AML-193 (cell line): ENCODE measurements at regions not wholly inside any gene's neighbourhood (a gene's known extent, or its start where the extent isn't known, plus 50 kb on each side); places are given as distances from the start of the nearest gene placed in this dataset.
"Not testable (repeated sequence)": the region's sequence is repeated elsewhere in the genome, so short reads cannot be mapped to it uniquely, and the experiment has no call there.

Source experiments
- DNase-seq, 2 experiments: peaks; one replicate each; lab custom pipeline; 2025; lab: John Stamatoyannopoulos, UW

DNA sequence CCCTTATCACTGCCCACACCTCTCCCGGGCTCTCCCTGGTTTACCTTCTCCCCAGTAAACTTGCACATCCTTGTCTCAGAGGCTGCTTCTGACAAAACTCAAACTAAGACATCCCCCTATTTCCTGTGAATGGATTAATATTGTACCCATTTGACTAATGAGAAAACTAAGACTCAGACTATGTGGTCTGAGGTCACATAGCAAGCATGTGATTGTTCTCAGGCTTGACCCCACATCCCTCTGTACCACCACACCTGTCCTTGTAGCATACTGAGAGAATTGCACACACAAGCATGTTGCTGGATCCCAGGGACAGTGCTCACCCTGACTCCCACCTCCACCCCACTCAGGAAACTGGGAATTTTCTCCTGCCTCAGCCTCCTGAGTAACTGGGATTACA lies 90.7 kb upstream of the HES1 start:
- no peak for DNase-seq

DNA sequence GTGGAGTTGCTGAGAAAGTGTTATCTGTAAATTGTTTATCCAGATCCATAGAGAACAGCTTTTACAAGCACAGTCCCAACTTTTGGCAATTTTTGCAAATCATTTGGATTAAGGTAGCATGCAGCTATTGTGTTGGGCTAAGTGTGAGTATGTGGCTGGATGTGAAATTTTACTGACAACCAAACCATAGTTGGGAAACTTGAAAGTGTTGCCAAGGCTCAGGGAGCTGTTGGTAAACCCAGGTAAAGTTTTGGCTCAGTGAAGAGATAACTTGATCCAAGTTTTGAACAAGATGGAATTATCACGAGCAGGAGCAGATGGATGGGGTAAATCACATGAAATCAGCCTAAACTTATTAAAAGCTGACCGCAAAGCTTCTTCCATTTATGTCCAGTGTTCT lies 90.0 kb upstream of the HES1 start:
- no peak for DNase-seq

DNA sequence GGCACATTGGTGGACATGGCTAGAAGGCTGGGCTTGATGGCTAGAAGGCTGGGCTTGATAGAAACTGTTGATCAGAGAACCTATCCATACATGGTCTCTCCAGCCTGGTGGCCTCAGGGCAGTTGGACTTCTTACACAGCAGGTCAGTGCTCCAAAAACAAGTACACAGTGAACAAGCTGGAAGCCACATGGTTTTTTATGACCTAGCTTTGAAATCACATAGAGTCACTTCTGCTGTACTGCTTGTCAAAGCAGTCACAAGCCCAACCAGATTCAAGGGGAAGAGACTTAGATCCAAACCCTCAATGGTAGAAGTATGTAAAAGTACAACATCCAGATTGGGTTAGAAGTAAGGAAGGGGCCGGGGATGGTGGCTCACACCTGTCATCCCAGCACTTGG lies 89.4 kb upstream of the HES1 start:
- no peak for DNase-seq

DNA sequence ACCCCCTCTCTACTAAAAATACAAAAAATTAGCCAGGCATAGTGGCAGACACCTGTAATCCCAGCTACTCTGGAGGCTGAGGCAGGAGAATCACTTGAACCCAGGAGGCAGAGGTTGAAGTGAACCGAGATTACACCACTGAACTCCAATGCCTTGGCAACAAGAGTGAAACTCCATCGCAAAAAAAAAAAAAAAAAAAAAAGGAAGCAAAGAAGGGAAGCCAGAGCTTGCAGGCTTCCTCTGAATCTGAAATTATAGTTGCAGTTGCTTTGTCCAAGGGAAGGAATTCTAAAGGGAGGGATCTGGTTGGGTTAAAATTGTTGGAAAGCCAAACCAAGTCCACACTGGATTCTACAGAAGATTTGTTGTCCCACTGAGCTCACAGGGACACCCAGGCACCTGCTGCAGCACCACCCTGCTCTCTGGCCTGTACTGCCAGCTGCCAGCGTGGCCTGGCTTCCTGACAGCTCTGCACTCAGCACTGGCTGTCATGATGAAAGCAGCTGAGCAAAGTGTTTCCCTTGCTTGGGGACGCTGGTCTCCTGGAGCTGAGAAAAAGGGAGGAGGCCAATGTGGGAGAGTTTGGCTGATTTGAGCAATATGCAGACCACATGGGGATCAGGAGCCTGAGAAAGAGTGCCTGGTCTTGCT lies 88.8 kb upstream of the HES1 start:
- DNase-seq, result peak; percentile 33 to 76

DNA sequence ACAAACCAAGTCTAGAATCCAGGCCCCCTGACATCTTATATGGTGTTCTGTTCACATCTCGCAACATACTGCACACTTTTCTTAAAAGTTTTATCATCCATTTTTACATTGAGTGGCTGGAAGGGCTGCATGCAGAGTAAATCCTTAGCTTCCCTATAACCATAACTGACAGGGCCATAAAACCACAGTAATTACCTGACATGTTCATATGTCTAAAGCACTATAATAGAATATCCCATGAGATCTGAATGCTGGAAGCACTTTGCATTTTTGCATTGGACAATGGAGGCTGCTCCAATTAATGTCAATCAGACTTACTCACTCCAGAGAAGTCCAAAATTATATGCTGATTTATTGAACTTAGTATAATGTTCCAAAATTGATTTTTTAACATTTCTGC lies 86.6 kb upstream of the HES1 start:
- no peak for DNase-seq

DNA sequence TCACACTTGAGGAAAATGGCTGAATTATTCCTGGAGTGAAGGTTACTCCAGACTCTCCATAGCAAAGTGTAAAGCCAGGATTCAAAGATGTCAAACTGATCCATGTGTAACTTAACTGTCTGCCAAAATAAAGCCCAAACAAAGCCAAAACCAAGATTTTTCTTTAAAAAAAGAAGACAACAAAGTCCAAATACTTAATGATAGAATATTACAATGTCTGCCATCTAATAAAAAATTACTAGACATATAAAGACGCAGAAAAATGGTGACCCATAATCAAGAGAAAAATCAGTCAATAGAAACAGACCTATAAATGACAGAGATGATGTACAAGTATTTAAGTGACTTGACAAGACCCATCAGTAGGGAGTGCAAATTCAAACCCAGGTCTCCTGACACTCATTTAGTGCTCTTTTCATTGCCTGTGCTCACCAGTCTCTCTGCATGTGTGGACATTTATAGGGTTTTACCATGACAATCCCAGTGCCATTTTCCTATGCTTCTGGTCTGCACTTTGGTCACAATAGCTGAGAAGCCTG lies 85.1 kb upstream of the HES1 start:
- no peak for DNase-seq

DNA sequence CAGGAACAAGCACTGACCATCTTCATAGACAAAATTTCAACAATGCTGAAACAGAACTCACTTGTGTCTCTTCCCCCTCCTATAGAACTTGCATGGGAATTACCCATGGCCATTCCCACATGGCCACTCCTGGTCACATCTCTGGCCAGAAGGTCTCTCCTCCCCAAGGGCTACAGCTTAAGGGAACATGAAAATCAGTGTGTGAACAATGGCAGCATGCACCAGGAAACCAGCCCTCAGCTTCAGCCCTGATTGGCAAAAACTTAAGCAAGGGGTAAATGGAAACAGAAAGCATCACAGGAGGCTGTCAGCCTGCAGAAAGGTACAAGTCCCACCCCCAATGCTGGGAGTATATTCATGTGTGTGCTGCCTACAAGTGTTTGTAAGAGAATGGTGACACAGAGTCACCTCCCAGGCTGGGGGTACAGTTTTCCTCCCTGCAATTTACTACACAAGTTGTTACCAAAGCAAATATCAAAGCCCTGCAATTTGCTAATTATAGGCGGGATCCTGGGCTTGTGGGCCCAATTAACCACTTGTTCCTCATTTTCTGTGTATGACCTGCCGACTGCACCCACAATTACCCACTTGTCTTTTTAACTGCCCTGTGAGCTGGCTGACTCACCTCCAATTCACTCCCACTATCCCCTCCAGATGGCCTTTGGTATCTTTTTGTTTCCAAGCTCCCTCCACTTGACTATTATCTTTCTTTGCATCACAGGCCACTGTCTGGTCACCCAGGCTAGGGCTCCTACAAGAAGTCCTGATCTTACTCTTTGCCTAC lies 84.4 kb upstream of the HES1 start:
- peak; percentile 28 to 41 for DNase-seq

DNA sequence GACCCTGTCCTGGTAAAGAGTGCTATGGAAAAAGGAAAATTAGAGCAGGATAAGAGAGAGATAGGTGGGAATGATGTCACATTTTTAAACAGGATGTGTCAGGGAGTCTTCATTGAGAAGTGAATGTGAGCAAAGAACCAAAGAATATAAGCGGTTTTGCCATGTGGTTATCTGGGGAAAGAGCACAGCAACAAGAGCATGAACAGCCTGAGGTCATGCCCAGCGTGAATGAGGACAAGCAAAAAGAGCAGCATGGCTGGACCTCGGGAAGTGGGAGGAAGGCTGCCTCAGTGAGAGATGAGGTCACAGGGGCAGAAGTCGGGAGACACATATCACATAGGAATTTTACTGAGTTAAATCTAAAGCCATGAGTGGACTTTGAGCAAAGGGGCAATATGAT lies 82.8 kb upstream of the HES1 start:
- DNase-seq, result no peak

DNA sequence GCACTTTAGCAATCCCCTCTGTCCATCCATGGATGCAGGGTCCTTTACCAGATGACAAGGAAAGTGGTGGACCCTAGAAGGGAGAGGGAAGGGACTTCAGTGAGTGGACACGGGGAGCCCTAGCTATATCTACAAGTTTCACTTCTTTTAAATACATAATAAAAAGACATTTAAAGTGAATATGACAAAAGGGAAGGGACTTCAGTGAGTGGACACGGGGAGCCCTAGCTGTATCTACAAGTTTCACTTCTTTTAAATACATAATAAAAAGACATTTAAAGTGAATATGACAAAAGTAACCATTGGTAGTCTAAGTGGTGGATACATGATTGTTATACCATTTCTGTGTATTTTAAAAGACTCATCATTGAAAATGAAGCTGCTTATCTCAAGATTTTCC lies 81.9 kb upstream of the HES1 start:
- DNase-seq, result no peak

DNA sequence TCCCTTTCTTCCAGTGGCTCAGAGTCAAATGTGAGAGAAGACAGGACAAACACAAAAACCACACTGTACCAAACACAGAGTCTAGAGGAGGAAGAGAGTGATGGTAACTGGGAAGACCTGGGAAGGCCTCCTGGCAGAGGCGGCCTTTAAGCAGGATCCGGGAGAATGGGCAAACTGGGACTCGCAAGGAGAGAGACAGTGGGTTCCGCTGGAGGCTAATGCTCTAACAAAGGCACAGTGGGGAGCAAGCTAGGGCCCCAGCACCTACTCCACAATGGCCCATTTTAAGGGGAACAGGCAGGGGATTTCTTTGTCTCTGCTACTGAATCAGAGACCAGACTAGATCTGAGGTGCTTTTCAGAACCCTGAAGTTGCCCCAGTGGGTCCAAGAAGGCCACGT lies 81.4 kb upstream of the HES1 start:
- DNase-seq, result no peak

DNA sequence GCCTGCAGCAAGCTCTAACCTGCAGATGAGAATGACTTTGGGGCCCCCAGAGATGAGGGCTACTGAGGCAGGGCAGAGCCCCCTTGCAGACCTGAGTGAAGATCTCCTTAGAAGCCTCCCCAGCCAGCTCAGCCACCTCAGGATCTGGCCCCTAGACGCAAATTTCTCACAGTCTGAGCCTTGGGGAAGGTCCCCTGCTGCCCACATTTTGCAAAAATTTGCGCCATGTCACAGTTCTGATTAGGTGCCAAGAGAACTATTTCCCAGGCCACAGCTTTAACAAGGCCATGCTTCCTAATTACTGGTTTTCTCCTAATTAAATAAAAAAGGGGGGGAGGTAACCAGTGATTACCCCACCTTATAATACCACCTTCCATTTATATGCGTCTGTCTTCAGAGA lies 81.0 kb upstream of the HES1 start:
- DNase-seq, result no peak

DNA sequence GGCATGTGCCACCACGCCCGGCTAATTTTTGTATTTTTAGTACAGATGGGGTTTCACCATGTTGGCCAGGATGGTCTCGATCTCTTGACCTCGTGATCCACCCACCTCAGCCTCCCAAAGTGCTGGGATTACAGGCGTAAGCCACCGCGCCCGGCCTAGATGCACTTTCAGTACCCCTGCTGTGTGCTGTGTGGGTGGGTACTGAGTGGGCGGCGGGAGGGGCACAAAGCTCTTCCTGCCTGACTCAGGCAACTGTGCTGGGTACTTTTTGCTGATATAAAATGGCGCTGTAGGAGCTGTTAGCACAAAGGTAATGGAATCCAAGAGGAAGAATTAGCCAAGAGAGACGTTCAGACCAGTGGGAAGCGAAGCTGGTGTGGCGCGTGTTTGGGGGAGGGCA lies 79.6 kb upstream of the HES1 start:
- not testable (repeated sequence) for DNase-seq

DNA sequence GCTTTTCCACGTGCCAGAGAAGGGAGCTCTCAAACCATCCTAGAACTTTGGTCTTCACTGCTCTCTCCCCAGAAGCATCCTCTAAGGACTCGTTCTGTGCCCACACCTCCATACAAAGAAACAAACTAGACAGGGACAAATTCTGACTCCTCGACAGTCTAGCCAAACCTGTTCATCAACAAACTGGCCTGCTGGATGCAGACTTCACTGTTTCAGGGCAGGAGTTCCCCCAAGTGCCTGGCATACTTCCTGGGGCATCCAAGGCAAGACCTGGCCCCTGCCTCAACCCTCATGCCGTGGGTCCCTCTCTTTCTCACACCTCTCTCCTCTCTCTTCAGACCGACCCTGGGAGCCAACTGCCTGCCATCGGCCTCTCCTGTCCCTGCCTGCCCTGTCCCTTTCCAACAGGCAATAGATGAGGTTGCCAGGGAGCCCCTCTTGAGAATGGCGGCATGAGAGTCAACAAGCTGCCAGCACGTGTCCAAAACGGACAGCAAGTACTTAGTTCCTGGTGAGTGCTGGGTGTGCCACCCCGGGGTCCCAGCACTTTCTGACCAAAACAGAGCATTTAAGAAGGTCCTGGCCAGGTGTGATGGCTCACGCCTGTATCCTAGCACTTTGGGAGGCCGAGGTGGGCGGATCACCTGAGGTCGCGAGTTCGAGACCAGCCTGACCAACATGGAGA lies 79.1 kb upstream of the HES1 start:
- DNase-seq, result no peak

DNA sequence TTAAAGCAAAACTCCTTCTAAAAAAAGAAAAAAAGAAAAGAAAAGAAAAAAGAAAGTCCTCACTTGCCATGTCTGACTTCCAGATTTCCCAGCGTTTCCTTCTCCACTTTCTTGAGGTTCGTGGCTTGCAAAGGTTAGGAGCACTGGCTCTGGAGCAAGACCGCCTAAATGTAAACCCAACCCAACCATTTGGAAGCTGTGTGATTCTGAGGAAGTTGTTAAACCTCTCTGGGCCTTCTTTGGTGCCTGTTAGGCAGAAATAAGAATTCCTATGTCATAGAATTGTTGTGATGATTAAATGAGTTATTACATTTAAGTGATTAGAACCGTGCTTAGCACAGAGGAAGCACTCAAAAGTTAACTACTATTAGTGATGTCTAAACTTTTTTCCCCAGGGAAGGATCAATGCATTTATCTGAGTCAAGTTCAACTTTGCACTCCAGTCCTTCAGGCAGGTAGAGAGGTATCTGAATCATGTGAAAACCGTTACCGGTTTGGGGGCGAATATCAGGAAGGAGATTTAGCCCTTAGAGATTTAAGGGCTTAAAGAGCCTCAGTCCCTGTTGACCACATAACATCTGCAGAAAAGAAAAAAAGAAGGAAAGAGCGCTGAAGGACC lies 78.3 kb upstream of the HES1 start:
- no peak for DNase-seq

DNA sequence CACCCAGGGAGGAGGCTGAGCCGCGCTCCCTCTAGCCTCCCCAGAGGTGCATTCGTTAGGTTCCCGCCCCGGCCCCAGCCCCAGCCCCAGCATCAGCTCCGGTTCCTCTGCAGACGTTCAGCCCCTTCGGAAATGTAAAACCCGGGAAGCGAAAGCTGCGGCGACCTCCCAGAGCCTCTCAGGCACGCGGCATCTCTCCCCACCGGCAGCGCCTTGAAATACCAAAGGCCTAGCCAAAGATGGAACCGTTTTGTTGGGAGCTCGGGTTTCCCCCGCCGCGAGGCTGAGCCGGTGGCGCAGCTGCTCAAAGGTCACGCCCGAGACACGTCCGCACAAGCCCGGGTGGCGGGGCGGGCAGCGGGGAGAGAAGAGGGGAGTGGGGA lies 77.8 kb upstream of the HES1 start:
- no peak for DNase-seq

DNA sequence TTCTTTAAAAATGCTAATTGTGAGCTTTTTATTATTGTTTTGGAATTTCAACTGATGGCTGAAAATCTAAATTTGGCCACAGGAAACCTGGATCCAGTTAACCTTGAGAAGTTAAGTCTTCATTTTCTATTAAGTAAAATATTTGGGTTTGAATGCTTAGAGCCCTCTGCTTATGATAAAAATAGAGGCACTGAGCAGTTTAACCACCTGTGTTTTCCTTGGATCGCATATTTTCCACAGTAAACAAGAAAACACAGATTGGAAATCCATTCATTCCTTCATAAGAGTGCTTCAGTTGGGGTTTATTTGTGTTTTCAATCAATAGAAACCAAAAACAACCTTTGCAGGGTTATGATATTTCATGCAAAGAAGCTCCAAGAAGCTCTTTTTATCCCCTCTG lies 77.2 kb upstream of the HES1 start:
- no peak for DNase-seq

DNA sequence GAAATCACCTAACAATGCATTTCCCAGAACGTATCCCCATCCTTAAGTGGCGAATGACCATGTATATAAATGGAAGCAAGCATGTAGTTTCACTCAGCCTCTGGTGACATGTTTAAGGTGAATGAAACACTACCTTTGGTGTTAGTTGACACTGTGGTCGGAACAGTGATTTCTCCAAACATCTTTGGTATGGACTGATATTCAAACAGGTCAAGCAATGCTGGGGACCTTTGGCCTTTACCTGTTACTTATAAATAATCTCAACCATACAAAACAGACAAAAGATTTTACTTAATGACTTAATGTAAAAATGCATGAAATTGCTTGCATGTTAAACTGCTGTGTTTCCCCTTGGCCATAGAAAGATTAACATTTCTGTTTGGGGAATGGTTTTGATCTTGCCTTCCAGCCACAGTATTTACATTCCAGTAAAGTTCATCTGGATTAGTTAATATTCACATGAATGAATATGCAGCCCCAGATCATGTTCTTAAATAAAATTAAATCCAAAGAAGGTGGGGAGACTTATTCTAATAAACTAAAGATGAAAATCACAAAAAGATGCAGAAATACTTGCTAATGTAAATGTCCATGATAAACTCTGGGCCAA lies 74.4 kb upstream of the HES1 start:
- no peak for DNase-seq

DNA sequence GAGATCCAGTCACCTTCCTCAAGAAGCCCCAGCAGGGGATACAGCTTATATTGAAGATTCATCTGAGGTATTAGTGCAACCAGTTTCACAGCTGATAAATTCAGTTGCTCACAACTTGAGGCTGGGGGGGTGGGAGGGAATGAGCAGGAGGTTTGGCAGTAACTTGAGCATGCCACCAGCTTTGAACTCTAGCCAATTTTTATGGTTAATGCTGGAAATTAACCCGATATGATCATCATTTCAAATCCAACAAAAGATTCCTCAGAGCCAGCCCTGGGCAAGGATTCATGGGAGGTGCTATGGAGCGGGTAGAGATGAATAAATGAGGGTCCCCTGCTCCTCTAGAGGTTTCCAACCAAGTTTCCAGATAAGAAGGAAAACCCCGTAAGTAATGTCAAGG lies 73.1 kb upstream of the HES1 start:
- DNase-seq, result no peak

DNA sequence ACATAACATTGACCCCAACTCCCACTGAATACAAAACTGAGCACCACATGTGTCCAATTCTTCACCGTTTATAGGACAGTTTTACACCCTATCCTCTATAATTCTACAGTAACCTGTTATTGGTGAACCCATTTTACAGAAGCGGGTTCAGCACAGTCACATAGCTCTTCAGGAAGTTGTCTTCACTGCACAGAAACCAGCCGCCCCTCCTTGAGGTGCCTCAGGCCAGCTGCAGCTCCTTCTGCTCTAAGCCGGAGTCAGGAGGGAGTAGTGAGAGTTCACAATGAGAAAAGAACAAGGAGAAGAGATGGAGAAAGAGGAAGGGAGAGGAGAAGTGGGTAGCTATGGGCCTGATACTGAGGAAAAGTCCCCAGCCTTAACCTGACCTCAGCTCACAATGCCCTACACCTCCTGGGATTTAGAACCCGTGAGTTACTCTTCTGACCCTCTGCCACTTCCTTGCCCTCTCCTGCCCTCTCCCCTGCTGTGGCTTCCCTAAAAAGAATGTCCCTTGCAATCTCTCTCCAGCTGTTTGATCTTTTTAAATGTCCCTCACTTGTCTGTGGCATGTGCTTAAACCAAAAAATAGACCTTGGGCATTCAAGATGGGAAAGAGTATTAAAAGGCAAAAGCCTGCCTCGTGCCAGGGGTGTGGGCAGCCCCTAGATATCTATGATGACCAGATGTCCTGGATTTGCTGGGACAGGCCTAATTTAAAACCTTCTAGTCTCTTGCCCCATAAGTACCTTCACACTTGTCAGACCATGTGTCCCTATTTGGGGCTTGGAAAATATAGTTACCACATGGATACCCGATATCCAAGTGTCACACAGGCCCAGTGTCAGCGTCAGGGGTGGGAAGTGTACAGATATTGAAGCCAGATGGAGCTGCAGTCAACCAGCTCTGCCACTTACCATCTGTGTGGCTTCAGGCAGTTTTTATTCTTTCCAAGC lies 71.3 kb upstream of the HES1 start:
- no peak for DNase-seq

DNA sequence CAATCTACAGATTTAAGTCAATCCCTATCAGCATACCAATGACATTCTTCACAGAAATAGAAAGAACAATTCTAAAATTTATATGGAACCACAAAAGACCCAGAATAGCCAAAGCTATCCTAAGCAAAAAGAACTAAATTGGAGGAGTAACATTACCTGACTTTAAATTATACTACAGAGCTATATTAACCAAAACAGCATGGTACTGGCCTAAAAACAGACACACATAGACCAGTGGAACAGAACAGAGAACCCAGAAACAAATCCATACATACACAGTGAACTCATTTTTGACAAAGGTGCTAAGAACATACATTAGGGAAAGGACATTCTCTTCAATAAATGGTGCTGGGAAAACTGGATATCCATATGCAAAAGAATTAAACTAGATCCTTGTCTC lies 68.6 kb upstream of the HES1 start:
- DNase-seq, result not testable (repeated sequence)

DNA sequence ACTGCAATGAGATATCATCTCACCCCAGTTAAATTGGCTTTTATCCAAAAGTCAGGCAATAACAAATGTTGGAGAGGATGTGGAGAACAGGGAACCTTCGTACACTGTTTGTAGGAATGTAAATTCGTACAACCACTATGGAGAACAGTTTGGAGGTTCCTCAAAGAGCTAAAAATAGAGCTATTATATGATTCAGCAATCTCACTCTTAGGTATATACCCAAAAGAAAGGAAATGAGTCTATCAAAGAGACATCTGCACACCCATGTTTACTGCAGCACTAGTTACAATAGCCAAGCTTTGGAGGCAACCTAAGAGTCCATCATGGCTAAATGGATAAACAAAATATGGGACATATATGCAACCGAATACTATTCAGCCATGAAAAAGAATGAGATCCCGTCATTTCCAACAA lies 68.0 kb upstream of the HES1 start:
- no peak for DNase-seq
